Heart left ventricle (tissue), 13 donors: ENCODE measurements at regions not wholly inside any gene's neighbourhood (a gene's known extent, or its start where the extent isn't known, plus 50 kb on each side); places are given as distances from the start of the nearest gene placed in this dataset.

Experiments used
- CTCF ChIP-seq, 12 donors: fragments of 200-600 bp; sonication (generic) in 4 of 12; IDR thresholded peaks; one replicate each; pipeline versions ENCODE4 v1.5.0 to v1.8.0; 2018 to 2022; ENCODE audit warnings: antibody characterized with exemption in 12 of 12, mild to moderate bottlenecking in 5 of 12
- POLR2A ChIP-seq, 2 donors: fragments of 450-650 bp; IDR thresholded peaks; one replicate each; pipeline ENCODE4 v1.6.1; 2017; ENCODE audit warnings: antibody characterized with exemption in 2 of 2, mild to moderate bottlenecking in 2 of 2, moderate library complexity in 2 of 2
- donor health status: ischemic (EF 13 %, LVEDD 7.1; RV severe dilation, severe dysfunction).
- donor health status: DM: no; HTN: yes; CAD: no.
- donor health status: DM: no; HTN: no; CAD: no.
- donor health status: ischemic (EF 25% LVEDD 6.9; RV normal size, moderate dysfunction).
- donor health status: ischemic (EF 25% LVEDD 5.7; RV mildly dilated, moderate dysfunction).
- donor health status: ischemic (EF 35%, LVEDD 5.7; RV mildly dilated, moderate dysfunction).
- donor health status: nonischemic (EF 11% LVEDD 7.7; RV severe dilation, severe dysfunction).
- donor health status: DM: yes; HTN: yes; CAD: no.
- donor health status: PGD.
- donor health status: ischemic (EF 29% LVEDD 5.4; RV normal size, mild dysfunction).
- donor health status: nonischemic (EF 23%, LVEDD 6.1; RV moderate dilation, normal function).

- no peak for TF ChIP-seq CTCF (IDR thresholded peaks at IDR 0.05)
- no peak for TF ChIP-seq POLR2A (IDR thresholded peaks at IDR 0.05)
Observed at GRCh38 chr1:8154621-8155052, 128.5 kb upstream of the ERRFI1 start.
